Breast epithelium (tissue), 4 donors: ENCODE measurements at regions not wholly inside any gene's neighbourhood (a gene's known extent, or its start where the extent isn't known, plus 50 kb on each side); places are given as distances from the start of the nearest gene placed in this dataset.
A peak's percentile ranks its signal among the peaks of the same experiment; 100 is the strongest.

Source experiments
- DNase-seq, 2 donors: peaks; one replicate each; pipeline ENCODE4 v3.0.0-alpha.2; 2019; ENCODE audit warnings: low spot score in 2 of 2
- H3K27ac ChIP-seq, 2 donors: fragments of 200-600 bp; sonication (generic) in 1 of 2; one replicate each; pipeline ENCODE4 v1.5.1; 2016 to 2019; ENCODE audit warnings: mild to moderate bottlenecking in 1 of 2
- H3K27me3 ChIP-seq, 2 donors: fragments of 200-600 bp; sonication (generic) in 1 of 2; one replicate each; pipeline versions ENCODE4 v1.5.1 to v1.6.0; 2017 to 2019; ENCODE audit warnings: control low read depth in 1 of 2, mild to moderate bottlenecking in 1 of 2
- H3K36me3 ChIP-seq: fragments of 200-600 bp; one replicate; pipeline ENCODE4 v1.5.1; 2019
- H3K4me1 ChIP-seq, 2 donors: fragments of 200-600 bp; sonication (generic); one replicate each; pipeline ENCODE4 v1.5.1; 2016 to 2019; ENCODE audit warnings: control low read depth in 1 of 2
- H3K4me3 ChIP-seq, 3 donors: fragments of 200-600 bp; sonication (generic); 1 replicate in 2 of 3; 2 replicates in 1 of 3; pipeline ENCODE4 v1.5.1; 2016 to 2019; ENCODE audit warnings: mild to moderate bottlenecking in 3 of 3, moderate library complexity in 2 of 3
- H3K9me3 ChIP-seq, 2 donors: fragments of 200-600 bp; sonication (generic) in 1 of 2; one replicate each; pipeline ENCODE4 v1.5.1; 2016 to 2019; ENCODE audit warnings: control low read depth in 1 of 2
- POLR2A ChIP-seq: fragments of 450-650 bp; IDR thresholded peaks from one replicate; pipeline ENCODE4 v1.6.1; 2016; ENCODE audit warnings: antibody characterized with exemption, mild to moderate bottlenecking, moderate library complexity
- POLR2AphosphoS5 ChIP-seq, 3 donors: sonication (generic); formaldehyde crosslinking; IDR thresholded peaks; one replicate each; pipeline ENCODE4 v1.6.1; 2017; ENCODE audit warnings: antibody characterized with exemption in 3 of 3
- intact Hi-C: fragments of 100-400 bp; cut with DNase I; formaldehyde crosslinking; loops from one replicate; pipeline ENCODE4 v1.15.1; 2023; ENCODE audit warnings: low total_unique reads
- TF ChIP-seq, protein P1 (sequence below), 3 donors: fragments of 450-650 bp; IDR thresholded peaks; one replicate each; pipeline ENCODE4 v1.5.1; 2016 to 2017; ENCODE audit warnings: antibody characterized with exemption in 3 of 3, mild to moderate bottlenecking in 3 of 3, moderate library complexity in 3 of 3

- TF ChIP-seq, protein P1, sequence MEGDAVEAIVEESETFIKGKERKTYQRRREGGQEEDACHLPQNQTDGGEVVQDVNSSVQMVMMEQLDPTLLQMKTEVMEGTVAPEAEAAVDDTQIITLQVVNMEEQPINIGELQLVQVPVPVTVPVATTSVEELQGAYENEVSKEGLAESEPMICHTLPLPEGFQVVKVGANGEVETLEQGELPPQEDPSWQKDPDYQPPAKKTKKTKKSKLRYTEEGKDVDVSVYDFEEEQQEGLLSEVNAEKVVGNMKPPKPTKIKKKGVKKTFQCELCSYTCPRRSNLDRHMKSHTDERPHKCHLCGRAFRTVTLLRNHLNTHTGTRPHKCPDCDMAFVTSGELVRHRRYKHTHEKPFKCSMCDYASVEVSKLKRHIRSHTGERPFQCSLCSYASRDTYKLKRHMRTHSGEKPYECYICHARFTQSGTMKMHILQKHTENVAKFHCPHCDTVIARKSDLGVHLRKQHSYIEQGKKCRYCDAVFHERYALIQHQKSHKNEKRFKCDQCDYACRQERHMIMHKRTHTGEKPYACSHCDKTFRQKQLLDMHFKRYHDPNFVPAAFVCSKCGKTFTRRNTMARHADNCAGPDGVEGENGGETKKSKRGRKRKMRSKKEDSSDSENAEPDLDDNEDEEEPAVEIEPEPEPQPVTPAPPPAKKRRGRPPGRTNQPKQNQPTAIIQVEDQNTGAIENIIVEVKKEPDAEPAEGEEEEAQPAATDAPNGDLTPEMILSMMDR (IDR thresholded peaks at IDR 0.05): no peak
- no peak for TF ChIP-seq POLR2A
- TF ChIP-seq POLR2AphosphoS5 (IDR thresholded peaks at IDR 0.05): no peak
- intact Hi-C loops: no loop called here
- Histone ChIP-seq H3K4me1 (no peaks in the 10 kb centered on the region), H3K9me3 (no peaks in the 10 kb centered on the region), H3K27ac (no peak overlapping the region), H3K36me3 (no peaks in the 10 kb centered on the region), H3K27me3 (no peaks in the 10 kb centered on the region), H3K4me3 (no peak overlapping the region)
- DNase-seq: no peak
These were observed 96.0 kb upstream of the CCDC80 start for GRCh38 chr3:112736805-112737566.

DNA sequence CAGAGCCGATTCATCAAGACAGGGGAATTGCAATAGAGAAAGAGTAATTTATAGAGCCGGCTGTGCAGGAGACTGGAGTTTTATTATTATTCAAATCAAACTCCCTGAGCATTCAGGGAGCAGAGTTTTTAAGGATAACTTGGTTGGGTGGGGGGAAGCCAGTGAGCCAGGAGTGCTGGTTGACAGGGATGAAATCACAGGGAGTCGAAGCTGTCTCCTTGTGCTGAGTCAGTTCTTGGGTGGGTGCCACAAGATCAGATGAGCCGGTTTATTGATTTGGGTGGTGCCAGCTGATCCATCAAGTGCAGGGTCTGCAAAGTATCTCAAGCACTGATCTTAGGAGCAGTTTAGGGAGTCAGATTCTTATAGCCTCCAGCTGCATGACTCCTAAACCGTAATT, 95.4 kb upstream of the CCDC80 start:
- Histone ChIP-seq H3K36me3 (no peaks in the 10 kb centered on the region), H3K27ac (no peak overlapping the region), H3K27me3 (no peaks in the 10 kb centered on the region), H3K9me3 (no peaks in the 10 kb centered on the region), H3K4me3 (no peak overlapping the region), H3K4me1 (no peaks in the 10 kb centered on the region)
- TF ChIP-seq POLR2AphosphoS5 (IDR thresholded peaks at IDR 0.05) (no peak), POLR2A (no peak)
- TF ChIP-seq, protein P1 (IDR thresholded peaks at IDR 0.05): no peak
- no peak for DNase-seq
- intact Hi-C loops: no loop called here

DNA sequence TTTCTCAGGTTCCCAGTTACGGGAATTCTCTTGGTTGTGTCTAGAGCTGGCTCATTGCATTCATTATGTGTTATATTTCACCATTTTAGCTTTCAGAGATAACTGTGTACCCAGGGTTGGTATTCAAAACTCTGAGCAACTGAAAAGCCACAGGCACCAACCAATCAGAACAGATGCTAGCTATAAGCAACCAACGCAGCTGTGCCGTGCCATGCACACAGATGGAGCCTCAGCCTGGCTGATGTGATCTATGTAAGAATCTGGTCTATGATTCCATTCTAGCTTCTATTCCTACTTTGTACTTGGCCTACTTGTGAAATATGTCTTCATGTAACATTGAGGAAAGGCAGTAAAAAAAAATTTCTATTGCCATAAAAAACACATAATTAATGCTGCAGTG, 95.0 kb upstream of the CCDC80 start:
- Histone ChIP-seq H3K4me1 (no peaks in the 10 kb centered on the region), H3K36me3 (no peaks in the 10 kb centered on the region), H3K27me3 (no peaks in the 10 kb centered on the region), H3K9me3 (no peaks in the 10 kb centered on the region), H3K27ac (no peak overlapping the region), H3K4me3 (no peak overlapping the region)
- no peak for DNase-seq
- TF ChIP-seq, protein P1 (IDR thresholded peaks at IDR 0.05): no peak
- TF ChIP-seq POLR2A (no peak), POLR2AphosphoS5 (IDR thresholded peaks at IDR 0.05) (no peak)
- intact Hi-C loops: no loop called here

DNA sequence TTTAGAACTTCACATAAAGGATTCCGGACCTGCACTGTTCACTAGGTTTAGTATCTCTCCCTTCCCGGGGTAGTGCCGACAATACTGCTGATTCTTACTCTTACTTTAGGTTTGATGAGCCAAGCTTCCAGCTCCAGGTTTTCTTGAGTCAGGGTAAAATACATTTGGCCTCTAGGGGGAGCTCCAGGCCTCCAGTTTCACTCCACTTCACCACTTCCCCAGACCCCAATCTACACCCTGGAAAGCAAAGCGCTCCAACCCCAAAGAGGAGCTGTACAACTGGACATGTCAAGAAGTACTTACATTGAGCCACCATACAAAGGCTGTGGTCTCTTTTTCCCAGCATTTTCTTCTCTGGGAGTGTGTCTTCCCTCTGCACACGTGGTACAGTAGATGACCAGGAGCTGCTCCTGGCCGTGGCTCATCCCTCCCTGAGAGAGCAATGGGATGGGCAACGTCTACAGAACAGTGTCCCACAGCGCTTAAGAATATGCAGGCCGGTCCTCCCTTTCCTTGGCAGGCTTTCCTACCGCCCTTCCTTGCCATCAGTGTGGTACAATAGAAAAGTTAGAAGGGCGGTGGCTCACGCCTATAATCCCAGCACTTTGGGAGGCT, 93.9 kb upstream of the CCDC80 start:
- TF ChIP-seq, protein P1 (IDR thresholded peaks at IDR 0.05): peak in 1 of 3 donors; percentile 40
- no peak for TF ChIP-seq POLR2A
- H3K4me1 ChIP-seq: no peaks in the 10 kb centered on the region
- no peaks in the 10 kb centered on the region for H3K27me3 ChIP-seq
- no peak for DNase-seq
- no peaks in the 10 kb centered on the region for H3K9me3 ChIP-seq
- no peak overlapping the region for H3K4me3 ChIP-seq
- intact Hi-C loops: loop anchor here (1.0 kb wide), 1 partner anchor 41 kb away; no protein-coding TSS in a partner anchor
- no peaks in the 10 kb centered on the region for H3K36me3 ChIP-seq
- H3K27ac ChIP-seq: no peak overlapping the region

DNA sequence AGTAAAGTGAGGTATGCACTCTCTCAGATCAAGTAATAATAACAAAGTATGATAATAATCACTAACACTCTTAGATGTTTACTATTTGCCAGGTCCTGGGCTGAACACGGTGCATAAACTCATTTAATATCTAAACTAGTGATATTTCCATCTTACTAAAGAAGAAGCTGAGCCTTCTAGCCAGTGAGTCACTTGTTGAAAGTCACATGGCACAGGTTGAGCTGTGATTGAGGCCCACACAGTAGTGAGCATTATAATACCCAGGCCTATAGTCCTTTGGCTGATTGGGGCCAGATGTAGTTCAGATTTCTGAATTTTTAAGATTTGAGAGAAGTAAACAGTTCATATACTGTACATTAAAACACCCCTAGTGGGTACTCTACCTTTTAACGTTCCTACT, 93.2 kb upstream of the CCDC80 start:
- intact Hi-C loops: loop anchor here (1.0 kb wide), 1 partner anchor 42 kb away; no protein-coding TSS in a partner anchor
- Histone ChIP-seq H3K4me1 (no peaks in the 10 kb centered on the region), H3K36me3 (no peaks in the 10 kb centered on the region), H3K27me3 (no peaks in the 10 kb centered on the region), H3K27ac (no peak overlapping the region), H3K9me3 (no peaks in the 10 kb centered on the region), H3K4me3 (no peak overlapping the region)
- no peak for TF ChIP-seq POLR2A
- TF ChIP-seq, protein P1 (IDR thresholded peaks at IDR 0.05): no peak
- TF ChIP-seq POLR2AphosphoS5 (IDR thresholded peaks at IDR 0.05): no peak
- DNase-seq: no peak
